ENCODE measurements at regions not wholly inside any gene's neighbourhood (a gene's known extent, or its start where the extent isn't known, plus 50 kb on each side); places are given as distances from the start of the nearest gene placed in this dataset.

DNA sequence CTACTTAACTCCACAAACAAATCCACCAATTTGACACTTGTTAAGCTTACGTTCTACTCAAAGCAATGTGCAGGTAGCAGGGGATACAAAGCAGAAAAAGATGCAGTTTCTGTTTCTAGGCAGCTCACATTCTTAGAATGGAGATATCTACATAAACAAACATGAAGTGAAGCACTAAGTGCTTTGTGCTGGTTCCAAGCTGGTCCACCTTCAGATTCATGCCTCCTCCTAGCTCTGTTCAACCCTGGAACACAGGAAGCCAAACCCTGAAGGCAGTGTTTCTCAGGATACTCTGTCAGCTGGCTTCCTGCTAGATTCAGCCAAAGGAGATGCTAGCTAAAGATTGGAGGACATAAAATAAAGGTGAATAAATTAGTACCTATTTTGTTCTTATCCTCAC lies 55.3 kb upstream of the NOL4 start:
- TF ChIP-seq CTCF (IDR thresholded peaks at IDR 0.05), result no peak
- TF ChIP-seq TCF7L2 (IDR thresholded peaks at IDR 0.05; ENCODE audit: low read depth, low read length), result no peak
- no peak for TF ChIP-seq POLR2AphosphoS5 (IDR thresholded peaks at IDR 0.05; ENCODE audit: low read depth, low read length)

Measured in Panc1 (cell line).